ENCODE measurements at regions not wholly inside any gene's neighbourhood (a gene's known extent, or its start where the extent isn't known, plus 50 kb on each side); places are given as distances from the start of the nearest gene placed in this dataset.

- TF ChIP-seq, protein P1, sequence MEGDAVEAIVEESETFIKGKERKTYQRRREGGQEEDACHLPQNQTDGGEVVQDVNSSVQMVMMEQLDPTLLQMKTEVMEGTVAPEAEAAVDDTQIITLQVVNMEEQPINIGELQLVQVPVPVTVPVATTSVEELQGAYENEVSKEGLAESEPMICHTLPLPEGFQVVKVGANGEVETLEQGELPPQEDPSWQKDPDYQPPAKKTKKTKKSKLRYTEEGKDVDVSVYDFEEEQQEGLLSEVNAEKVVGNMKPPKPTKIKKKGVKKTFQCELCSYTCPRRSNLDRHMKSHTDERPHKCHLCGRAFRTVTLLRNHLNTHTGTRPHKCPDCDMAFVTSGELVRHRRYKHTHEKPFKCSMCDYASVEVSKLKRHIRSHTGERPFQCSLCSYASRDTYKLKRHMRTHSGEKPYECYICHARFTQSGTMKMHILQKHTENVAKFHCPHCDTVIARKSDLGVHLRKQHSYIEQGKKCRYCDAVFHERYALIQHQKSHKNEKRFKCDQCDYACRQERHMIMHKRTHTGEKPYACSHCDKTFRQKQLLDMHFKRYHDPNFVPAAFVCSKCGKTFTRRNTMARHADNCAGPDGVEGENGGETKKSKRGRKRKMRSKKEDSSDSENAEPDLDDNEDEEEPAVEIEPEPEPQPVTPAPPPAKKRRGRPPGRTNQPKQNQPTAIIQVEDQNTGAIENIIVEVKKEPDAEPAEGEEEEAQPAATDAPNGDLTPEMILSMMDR (IDR thresholded peaks at IDR 0.05; ENCODE audit: low read length): no peak
- no peak for TF ChIP-seq EZH2 (IDR thresholded peaks at IDR 0.05; ENCODE audit: borderline replicate concordance, low read length)
Measured at GRCh38 chr4:24256547-24256946, 327.8 kb downstream of the DHX15 start.

Measured in OCI-LY1 (cell line).